ENCODE measurements at regions not wholly inside any gene's neighbourhood (a gene's known extent, or its start where the extent isn't known, plus 50 kb on each side); places are given as distances from the start of the nearest gene placed in this dataset.

- no peak for DNase-seq
Measured at GRCh38 chr2:2862386-2862785, 515.2 kb downstream of the EIPR1 start.

- DNase-seq, result no peak
Measured at GRCh38 chr2:2861666-2862240, 515.9 kb downstream of the EIPR1 start.

DNA sequence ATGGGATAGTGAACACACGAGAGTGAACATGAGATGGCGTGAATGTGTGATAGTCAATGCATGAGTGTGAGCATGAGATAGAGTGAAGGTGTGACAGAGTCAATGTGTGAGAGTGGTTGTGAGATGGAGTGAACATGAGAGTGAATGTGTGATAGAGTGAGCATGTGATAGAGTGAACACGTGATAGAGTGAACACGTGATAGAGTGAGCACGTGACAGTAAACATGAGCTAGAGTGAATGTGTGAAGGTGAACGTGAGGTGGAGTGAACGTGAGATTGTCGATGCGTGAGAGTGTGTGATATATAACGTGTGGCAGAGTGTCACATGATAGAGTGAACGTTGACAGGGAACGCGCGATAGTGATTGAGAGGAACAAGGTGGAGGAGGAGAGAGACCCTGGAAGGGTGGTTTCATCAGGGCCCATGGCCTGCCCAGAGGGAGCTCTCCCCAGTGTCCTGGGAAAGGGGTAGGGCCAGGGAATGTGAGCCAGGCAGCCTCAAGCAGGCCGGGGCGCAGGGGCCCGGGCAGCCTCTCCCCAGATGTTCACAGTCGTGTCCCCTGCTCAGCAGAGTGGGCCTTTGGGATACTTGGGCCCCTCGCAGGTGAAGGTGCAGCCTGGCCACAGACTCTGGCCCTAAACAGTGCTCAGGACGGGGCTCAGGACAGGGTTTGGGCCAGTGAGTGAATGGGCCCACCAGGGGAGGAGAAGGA, 516.9 kb downstream of the EIPR1 start:
- no peak for DNase-seq

GRCh38 chr2:2859732-2860131, 517.9 kb downstream of the EIPR1 start:
- no peak for DNase-seq

GRCh38 chr2:2859164-2859563, 518.5 kb downstream of the EIPR1 start:
- no peak for DNase-seq

DNA sequence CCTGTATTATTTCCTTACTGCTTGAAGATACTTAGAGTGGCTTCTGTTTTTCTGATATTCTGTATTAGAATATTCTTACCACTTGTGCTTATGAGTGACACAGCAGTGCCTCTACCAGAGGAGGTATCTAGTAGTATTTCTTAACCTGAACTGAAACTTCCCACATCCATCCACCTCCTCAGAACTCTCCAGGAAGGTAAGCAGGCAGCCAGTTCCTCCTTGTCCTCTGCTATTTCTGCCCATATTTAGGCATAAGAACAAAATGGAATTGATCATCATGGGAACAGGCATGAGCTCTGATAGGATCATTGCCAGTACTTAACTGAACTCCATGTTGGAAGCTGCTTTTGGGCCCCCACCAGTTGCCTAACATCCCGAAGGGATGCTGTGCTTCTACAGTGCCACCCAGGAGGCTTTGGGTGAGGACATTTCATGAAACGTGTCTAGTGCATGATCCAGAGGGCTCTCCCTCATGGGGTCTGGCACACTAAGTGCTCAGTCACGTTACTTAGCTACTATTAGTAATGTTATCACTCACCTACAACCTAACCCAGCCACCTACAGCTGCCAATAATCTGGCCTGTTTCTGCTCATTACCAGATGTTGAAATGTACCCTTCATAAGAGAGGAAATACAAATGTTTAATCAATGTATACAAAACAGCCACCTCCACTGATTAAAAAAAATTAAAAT, 520.7 kb downstream of the EIPR1 start:
- DNase-seq, result no peak

DNA sequence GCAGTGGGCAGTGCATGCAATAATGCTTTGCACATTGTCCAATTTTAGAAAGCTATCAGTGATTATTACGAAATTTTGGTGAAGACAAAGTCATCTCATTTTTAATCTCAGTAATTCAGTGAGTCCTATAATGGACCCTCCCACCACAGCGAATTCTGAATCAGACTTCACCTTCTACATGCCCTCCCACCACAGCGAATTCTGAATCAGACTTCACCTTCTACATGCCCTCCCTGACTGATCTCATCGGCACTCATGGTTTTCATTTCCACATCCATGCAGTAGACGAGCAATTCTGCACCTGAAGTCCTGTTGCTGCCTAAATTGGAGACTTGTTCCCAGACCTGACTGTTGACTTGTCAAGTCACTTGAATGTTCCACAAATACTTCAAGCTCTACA, 522.3 kb downstream of the EIPR1 start:
- DNase-seq, result no peak

DNA sequence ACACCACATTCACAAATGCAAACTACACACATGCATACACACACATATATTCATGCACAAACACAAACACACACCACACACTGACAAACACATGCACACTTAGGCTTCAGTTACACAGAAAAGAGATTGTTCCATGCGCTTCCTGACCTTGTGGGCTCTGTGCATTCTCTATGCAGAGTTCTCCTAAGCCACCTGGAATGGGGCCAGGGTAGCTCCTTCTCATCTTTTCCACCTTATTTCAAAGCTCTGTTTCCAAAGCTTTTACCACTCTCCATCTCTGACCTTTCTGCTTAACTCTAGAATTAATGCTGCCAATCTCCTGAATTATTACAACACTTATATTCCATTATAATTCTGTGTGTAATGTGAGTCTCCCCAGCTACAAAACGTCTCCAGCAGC, 522.3 kb upstream of the MYT1L start:
- DNase-seq, result no peak

DNA sequence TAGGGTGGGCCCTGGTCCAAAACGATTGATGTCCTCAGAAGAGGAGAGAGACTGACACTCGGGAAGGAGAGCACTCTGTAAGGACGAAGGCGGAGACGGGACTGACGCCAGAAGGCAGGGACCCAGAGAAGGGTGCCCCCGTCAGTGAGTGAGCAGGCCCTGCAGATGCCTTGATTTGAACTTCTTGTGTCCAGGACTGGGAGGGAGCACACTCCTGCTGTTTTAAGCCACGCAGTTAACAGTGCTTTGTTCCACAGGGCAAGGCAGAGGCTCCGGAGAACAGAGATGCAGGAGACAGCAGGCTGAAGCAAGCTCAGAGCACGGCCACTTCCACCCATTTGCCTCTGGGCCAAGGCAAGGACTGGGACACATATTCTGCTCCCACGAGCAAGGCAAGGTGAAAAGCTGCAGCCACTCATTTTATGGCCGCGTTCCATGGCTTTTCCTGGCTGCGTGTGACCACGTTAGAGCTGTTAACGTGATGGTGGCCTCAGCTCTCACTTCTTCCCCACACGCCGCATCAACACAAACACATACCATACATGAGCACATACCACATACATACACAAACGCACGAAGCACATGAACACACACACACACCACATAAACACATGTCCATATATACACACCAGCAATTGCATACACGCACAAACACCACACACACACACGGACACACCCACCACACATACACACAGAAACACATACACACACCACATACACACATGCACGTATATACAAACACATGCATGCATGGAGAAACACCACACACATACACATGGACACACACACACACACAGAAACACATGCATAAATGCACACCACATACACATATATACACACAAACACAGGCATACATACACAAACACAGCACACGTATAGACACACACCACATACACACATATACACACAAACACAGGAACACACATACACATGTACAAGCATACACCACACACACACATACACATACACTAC, 521.0 kb upstream of the MYT1L start:
- DNase-seq, result no peak

- no peak for DNase-seq
Measured at GRCh38 chr2:2851316-2851715, 520.2 kb upstream of the MYT1L start.

DNA sequence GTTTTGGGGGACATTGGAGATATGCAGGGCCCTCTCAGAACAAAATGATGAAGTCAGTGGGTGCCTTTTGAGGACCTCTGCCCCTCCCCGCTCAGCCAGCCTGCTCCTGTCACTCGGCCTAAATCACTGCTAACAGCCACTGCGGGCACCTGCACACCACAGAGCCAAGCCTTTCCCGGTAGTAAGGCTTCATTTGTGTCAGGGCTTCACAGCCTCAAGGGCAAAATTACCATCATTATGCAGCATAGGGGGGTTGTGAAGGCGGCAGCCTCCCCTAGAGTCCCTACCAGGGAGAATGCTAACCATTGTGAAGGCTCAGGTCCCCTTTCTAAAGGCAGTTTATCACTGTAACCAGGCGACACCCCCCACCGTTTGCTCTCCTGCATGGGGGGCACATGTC, 519.8 kb upstream of the MYT1L start:
- DNase-seq, result no peak

DNA sequence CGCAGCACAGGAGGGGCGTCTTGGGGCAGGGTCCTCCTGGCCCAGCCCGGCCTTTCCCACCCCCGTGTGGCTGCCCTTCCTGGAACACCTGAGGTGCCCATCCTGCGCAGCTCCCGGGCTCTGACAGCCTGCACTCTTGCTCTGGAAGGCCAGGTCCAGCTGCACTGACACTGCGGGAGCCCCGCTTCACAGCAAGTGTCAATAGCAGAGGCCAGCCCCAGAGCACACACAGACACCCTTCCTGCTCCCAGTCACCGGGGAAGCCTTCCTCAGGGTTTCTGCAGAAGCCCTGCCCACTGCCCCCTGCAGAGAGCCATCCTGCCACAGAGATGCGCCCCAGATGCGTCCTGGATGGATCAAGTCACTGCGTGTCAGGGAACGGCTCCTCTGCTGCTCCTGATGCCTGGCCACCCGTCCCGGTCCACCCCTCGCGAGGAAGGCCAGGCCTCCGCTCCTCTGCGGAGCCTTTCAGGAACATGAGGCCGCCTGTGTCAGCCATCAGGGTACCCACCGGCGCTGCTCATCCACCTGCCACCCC, 519.2 kb upstream of the MYT1L start:
- no peak for DNase-seq

DNA sequence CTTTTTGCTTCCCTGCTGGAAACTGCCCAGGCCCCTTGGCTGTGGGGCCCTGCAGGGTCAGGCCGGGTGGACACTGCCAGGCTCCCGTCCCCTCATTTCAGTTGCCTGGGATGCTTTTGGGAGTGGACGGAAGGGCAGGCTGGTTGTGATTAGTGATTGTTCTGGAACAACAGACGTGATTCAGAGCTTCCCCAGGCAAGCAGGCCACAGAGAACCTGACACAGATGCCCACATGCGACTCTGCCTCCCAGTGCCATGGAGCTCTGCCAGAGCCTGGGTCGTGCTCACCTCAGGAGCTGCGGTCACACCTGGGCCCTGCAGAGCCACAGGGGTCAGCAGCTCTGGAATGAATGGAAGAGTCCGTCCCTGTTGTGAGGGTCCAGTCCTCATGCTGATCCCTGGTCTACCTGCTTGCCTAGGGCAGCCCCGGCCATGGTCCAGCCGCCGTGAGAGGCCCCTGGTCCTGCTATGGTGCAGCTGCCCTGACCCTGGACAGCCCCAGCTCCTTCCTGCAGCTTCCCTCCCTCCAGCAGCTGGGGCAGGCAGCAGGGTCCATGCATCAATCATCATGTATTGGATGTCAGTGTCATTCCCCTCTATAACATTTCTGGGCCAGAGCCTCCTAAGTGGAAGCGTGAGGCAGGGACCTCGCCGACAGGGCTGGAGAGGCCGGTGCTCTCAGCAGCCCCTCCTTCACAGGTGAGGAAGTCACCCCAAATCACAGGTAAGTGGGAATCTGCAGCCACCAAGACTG, 518.6 kb upstream of the MYT1L start:
- DNase-seq, result no peak

GRCh38 chr2:2848621-2849333, 517.7 kb upstream of the MYT1L start:
- no peak for DNase-seq

DNA sequence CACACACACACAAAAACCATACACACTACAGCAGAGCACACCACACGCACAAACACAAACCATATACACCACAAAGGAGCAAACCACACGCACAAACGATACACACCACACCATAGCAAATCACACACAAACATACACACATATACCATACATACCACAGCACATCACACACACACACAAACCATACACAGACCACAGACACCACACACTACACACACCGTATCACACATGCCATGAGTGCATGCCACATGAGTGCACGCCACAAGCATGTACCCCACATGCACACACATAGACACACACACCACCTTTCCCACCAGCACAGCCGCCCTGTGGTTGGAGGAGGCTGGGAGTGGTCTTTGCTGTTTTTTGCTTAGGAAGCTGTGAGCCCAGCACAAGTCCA, 517.1 kb upstream of the MYT1L start:
- DNase-seq, result no peak

DNA sequence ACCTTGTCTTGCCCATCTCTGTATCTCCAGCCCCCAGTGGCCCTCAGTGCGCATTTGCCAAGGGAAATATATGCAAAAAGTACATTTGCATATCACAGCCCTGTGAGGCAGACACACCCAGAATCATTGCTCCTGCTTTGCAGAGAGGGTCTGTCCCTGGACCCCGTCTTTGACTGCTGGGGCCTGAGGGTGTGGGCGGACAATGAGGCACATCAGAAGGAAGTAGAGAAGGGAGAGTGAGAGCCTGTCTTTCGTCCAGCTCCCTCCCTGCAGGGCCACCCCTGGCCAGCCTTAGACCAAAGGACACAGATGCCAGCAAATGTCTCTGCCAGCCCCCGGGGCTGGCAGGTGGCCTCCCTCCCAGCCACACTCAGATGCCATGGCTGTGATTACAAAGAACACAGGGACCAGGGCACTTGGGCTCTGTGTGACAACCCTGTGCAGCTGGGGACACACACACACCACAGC, 516.2 kb upstream of the MYT1L start:
- DNase-seq, result no peak

GRCh38 chr2:2846332-2847208, 515.5 kb upstream of the MYT1L start:
- DNase-seq, result no peak

- DNase-seq, result no peak
Measured at GRCh38 chr2:2845806-2846315, 514.8 kb upstream of the MYT1L start.

GRCh38 chr2:2845267-2845666, 514.2 kb upstream of the MYT1L start:
- DNase-seq, result no peak

DNA sequence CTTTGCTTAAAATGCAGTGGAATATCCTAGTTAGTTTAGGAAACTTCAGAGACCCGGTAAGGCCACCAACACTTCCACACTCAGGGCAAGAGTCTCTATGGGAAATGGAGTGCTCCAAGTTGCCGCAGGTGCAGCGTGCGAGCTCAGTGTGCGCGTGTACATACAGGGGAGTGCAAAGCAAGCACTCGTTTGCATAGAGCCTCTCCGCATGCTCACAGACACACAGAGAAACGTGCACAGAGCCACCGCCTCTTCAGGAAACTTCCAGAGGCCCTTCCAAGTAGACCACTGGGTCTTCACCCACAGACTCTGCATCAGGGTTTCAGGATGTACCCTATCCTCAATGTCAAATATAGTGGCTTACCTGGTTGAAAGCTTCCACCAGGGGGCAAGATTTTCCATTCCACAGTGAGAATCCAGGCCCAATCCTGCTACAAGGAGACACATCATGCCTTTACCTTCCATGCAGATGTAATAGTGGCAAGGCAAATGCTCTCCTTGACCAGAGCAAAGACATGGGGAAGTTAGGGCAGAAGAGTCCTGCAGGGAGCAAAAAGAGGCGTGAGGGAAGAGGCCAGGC, 513.0 kb upstream of the MYT1L start:
- no peak for DNase-seq

Measured in AML-193 (cell line).